ENCODE measurements at regions not wholly inside any gene's neighbourhood (a gene's known extent, or its start where the extent isn't known, plus 50 kb on each side); places are given as distances from the start of the nearest gene placed in this dataset.

DNA sequence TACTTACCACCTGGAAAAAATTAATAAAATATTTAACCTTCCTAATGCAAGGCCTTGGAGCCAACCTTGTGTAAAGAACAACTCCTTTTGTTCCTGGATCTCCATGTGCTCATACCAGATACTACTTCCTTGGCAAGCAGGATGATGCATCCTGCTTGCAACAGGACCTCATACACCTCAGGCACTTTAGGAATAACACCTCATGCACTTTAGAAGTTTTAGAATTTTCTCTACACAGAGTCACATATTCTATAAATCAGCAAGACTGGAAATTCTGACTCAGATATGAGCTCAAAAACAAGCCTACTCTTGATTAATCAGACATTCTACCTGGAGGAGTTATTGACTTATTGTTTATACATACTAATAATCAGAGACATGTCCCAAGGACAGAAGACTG, 209.6 kb upstream of the CDH10 start:
- DNase-seq (ENCODE audit: low read depth), result no peak
- in situ Hi-C loops (cut with HindIII; ENCODE audit: low pct_unique_long_range_greater_than_20kb, low sequenced_read_pairs), result no loop called here

DNA sequence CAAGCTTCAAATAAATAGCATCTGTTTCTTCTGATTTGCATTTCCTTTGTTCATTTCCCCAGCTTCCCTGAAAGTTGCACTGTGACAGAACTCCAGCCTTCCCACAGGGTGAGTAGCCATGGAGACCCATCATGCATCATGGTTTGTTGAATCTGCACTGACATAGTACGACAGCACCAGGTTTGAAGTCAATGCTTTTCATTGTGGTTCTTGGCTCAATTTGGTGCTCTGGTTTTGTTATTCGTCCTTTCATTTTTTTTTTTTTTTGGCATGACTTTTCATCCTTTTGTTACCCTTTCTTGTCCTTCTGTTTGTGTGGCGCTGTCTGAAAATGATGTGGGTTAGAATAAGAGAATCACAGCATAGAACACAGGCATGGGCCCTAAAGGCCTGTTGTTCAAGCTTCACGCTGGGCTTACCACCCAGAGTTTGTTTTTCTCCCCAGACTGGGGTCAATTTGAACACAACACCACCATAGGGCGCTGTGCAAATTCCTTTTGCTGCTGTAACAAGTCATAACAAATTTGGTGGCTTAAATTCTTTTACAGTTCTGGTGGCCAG, 206.2 kb upstream of the CDH10 start:
- in situ Hi-C loops (cut with HindIII; ENCODE audit: low pct_unique_long_range_greater_than_20kb, low sequenced_read_pairs), result no loop called here
- DNase-seq (ENCODE audit: low read depth), result no peak

DNA sequence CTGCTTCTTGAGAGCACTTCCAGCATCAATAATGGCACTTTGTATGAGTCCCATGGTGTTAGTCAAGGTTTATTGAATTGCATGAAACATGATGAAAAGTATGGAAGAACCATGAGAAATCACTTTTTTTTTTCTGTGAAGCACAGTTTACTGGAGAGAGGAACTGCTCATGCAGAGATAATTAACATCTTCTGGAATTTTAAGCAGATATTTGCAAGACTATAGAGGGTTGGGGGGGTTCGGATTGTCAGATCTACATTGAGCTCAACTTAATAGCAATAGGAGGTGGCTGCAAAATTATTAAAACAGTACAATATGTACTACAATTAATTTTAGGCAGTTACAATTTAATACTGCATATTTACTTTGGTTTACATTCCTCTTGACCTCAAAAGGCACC, 204.4 kb upstream of the CDH10 start:
- in situ Hi-C loops (cut with HindIII; ENCODE audit: low pct_unique_long_range_greater_than_20kb, low sequenced_read_pairs), result no loop called here
- no peak for DNase-seq (ENCODE audit: low read depth)

DNA sequence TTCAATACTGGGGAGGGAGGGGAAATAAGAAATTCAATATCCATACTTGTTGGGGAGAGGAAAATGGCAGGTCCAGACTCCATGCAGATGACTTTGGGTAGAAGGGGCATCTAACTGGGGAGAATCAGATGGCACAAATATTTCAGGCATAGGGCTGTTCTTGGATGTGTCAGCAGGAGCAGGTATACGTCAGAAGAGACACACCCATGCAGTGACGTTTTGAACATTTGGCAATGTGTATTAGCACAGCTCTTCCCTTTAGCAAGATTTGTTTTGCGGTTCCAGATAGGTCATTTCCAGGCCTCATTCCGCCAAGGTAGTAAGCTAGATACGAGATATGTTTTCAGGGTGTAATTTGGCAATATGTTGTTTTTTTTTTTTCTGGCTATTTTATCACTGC, 187.2 kb upstream of the CDH10 start:
- DNase-seq (ENCODE audit: low read depth), result no peak
- in situ Hi-C loops (cut with HindIII; ENCODE audit: low pct_unique_long_range_greater_than_20kb, low sequenced_read_pairs), result no loop called here

DNA sequence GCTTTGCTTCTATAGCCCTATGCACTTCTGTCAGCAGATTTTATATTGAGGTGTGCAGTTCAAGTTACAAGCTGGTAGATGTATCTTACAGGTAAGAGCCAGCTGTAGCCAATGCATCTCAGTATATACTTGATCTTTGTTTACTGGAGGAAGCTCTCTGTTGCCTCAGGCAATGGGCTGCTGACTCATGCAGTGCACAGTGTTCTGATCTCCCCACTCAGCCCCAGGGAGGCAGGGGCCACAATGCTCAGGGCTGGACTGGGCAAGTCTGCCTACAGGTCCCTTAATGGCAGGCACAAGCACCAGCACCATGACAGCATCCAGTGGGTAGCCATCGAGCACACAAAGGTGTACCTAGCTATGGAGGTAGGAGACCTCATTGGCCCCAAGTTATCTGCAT, 178.8 kb upstream of the CDH10 start:
- in situ Hi-C loops (cut with HindIII; ENCODE audit: low pct_unique_long_range_greater_than_20kb, low sequenced_read_pairs), result no loop called here
- peak; percentile 7 for DNase-seq (ENCODE audit: low read depth)

DNA sequence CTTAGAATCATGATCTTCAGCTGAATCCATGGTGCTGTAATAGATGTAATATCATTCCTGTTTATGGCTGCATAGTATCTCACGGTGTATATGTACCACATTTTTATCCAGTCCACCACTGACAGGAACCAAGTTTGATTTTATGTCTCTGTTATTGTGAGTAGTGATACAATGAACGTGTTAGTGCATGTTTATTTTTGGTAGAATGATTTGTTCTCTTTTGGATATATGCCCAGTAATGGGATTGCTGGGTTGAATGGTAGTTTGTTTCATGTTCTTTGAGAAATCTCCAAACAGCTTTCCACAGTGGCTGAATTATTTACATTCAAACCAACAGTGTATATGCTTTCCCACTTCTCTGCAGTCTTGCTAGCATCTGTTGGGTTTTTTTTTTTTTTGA, 175.1 kb upstream of the CDH10 start:
- DNase-seq (ENCODE audit: low read depth), result no peak
- in situ Hi-C loops (cut with HindIII; ENCODE audit: low pct_unique_long_range_greater_than_20kb, low sequenced_read_pairs), result no loop called here

DNA sequence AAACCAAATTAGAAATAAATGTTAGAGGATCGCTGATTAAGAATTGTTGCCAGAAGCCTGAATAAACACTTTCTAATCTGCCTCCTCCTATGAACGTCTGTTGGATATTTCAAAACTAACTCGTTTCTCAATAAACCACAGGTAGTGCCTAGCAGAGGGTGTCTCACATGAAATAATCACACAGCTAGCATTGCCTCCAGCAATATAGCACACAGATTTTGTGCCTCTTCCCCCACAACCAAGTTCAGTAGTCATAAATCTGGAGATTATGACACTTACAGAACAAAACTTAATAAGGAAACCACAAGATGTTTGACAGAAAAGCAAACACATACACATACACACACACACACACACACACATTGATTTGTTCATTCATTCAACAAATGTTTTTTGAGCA, 173.2 kb upstream of the CDH10 start:
- in situ Hi-C loops (cut with HindIII; ENCODE audit: low pct_unique_long_range_greater_than_20kb, low sequenced_read_pairs), result no loop called here
- DNase-seq (ENCODE audit: low read depth), result no peak

DNA sequence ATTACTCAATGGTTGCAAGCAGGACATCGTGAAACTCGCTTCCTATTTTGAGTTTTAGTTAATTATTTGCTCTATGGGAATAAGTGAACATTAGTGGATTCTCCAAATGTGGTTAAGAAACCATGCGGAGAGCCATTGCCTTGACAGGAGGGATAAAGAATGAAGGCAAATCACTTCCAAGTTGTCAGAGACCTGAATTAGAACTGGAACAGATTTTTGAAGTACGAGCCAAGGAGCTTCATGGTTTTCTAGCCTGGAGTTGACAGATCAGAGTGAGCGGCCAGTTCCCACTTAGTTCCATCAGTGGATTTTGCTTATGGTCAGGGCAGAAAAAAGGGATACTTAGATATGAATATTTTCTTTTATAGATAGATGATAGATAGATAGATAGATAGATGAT, 171.4 kb upstream of the CDH10 start:
- no peak for DNase-seq (ENCODE audit: low read depth)
- in situ Hi-C loops (cut with HindIII; ENCODE audit: low pct_unique_long_range_greater_than_20kb, low sequenced_read_pairs), result no loop called here

DNA sequence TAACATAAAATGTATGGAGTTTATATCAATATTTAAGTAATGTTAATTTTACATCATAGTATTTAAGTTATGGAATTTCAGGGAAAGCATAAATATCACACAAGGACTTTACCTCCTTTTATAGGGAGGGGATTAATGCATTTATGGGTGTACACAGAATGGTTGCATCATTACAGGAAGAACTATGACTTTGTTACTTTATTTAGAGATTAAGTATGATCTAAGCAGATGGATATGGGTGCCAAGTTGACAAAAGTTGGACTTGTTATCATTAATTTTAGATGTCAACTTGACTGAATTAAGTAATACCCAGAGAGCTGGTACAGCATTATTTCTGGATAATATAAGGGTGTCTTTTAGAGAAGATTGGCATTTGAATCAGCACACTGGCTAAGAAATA, 160.5 kb upstream of the CDH10 start:
- no peak for DNase-seq (ENCODE audit: low read depth)
- in situ Hi-C loops (cut with HindIII; ENCODE audit: low pct_unique_long_range_greater_than_20kb, low sequenced_read_pairs), result no loop called here

DNA sequence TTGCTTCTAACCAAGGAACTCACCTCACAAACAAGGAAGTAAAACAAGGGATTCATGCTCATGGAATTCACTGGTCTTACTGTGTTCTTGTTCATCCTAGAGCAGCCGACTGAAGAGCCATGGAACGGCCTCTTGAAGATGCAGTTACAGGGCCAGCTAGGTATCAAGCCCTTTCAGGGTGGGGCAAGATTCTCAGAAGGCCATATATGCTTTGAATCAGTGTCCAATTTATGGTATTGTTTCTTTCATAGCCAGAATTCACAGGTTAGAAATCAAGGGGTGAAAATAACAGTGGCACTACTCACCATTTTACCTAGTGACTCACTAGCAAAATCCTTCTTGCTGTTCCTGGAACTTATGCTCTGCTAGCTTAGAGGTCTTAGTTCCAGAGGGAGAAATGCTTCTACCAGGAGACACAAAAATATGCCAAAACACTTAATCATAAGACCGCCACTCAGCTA, 159.5 kb upstream of the CDH10 start:
- DNase-seq (ENCODE audit: low read depth), result no peak

DNA sequence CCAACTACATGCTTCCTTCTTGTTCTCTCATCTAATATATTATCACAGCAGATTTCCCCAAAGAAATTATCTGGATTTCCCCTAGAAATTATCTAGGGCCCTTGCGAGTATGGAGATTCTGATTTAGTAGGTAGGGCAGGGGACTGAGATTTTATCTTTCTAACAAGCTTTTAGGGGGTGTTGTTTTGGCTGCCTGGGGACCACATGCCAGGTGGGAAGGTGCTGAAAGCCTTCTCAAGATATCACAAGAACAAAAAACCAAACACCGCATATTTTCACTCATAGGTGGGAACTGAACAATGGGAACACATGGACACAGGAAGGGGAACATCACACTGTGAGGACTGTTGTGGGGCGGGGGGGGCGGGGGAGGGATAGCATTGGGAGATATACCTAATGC, 146.5 kb upstream of the CDH10 start:
- DNase-seq (ENCODE audit: low read depth), result no peak
- in situ Hi-C loops (cut with HindIII; ENCODE audit: low pct_unique_long_range_greater_than_20kb, low sequenced_read_pairs), result no loop called here

More for the DNA sequence above, 159.5 kb upstream of the CDH10 start:
- in situ Hi-C loops (cut with HindIII; ENCODE audit: low pct_unique_long_range_greater_than_20kb, low sequenced_read_pairs), result no loop called here

DNA sequence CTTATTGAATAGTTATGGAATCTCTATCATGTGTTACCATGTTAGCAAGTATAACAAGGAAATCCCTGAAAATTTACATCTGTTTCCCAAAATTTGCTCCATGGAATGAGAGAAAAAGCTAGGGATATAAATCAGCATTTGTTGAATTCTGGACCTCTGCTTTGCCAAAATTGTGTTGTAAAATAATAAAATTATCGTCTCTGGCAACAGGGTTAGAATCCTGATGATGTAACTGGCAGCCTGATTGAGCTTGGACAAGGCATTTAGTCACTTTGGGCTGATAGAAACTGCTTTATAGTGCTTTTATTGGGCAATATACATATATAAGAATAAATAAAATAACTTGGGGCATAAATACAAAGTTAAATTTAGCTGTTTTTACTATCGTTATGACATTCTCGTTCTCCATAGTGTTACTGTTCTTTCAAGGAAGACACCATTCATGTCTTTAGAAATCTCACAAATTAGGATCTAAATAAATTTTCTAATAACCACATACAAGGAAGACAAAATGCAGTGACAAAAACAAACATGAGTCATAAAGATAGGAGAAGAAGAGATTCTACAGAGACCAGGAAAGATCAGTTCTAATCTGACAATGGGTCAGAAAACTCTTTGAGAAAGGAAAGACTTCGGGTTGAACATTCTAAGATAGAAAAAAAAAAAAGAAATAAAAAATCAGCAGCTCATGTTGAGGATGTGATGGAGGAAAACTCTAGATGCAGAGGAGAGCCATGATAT, 145.0 kb upstream of the CDH10 start:
- no peak for DNase-seq (ENCODE audit: low read depth)

DNA sequence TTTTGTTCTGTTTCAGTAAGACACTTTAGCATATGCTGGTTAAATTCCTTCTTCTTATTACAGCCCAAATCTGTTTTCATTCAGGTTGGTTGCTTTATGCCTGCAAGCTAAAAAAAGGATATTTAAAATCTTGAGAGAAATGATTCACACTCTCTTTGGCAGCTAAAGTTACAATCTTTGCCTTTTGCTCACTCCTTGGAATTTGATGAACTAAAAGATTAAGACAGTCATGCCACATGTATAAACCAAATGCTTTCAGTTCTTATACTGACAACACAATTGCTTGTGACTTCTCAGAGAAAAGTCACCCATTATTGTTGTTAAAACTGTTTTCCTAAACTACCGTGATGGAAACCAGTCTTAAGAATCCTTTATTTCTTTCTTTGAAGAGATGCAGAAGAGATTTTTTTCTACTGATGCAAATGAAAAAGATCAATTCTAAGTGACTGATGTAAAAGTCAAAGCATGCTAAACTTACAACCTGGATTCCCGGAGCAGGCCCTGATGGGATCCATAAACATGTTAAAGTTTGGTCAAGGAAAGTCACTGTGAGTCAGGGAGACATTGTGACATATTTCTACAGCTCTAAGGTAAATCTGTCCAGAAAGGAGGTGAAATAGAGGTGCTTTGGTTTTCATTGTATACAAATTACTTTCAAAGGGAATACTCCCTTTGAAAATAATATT, 144.2 kb upstream of the CDH10 start:
- in situ Hi-C loops (cut with HindIII; ENCODE audit: low pct_unique_long_range_greater_than_20kb, low sequenced_read_pairs), result no loop called here
- peak; percentile 55 for DNase-seq (ENCODE audit: low read depth)

More for the DNA sequence above, 145.0 kb upstream of the CDH10 start:
- in situ Hi-C loops (cut with HindIII; ENCODE audit: low pct_unique_long_range_greater_than_20kb, low sequenced_read_pairs), result no loop called here

DNA sequence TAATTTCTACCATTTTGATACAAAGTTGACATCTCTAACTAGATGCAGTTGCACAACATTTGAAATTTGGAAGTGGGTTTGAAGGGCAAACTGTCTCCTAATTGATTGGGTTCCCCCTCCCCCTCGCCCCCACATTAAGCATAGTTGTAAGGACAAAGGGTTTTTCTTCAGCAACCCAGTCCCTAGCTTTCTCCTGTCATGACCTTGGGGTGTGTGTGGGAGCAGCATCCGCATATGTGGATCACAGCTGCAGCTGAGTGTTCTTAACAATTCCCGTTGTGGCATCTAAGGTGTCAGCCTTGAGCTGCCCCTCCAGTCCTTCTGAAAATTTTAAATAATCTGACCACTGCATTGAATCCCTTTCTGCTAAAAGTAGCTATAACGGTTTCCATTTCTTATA, 141.3 kb upstream of the CDH10 start:
- no peak for DNase-seq (ENCODE audit: low read depth)
- in situ Hi-C loops (cut with HindIII; ENCODE audit: low pct_unique_long_range_greater_than_20kb, low sequenced_read_pairs), result no loop called here

DNA sequence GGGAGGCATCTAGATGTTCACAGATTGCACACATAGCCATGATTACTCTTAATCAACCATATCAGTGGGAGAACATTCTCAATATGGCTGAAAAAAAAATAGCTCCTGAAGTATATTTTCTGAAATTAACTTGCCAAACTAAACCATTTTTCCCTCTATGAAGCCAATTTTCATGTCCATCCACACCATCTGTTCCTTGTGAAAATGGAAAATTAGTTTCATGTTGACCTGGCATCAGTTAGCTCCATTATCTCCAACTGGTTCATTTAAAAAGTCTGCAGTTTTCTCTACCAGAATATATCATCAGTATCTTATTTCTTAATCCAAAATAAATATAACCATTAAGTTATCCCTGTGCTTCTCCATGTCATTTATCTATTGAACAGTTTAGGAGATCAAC, 138.8 kb upstream of the CDH10 start:
- in situ Hi-C loops (cut with HindIII; ENCODE audit: low pct_unique_long_range_greater_than_20kb, low sequenced_read_pairs), result no loop called here
- DNase-seq (ENCODE audit: low read depth), result no peak

DNA sequence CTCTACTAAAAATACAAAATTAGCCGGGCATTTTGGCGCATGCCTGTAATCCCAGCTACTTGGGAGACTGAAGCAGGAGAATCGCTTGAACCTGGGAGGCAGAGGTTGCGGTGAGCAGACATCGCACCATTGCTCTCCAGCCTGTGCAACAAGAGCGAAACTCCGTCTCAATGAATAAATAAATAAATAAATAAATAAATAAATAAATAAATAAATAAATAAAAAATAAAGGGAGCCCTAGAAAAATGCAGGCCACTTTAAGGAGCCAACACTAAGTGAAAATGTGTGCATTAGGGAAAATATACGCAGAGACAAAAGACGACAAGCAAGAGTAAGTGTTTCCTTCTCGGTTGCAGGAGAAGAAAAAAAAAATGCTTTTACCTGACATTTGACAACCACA, 132.6 kb upstream of the CDH10 start:
- DNase-seq (ENCODE audit: low read depth), result no peak
- in situ Hi-C loops (cut with HindIII; ENCODE audit: low pct_unique_long_range_greater_than_20kb, low sequenced_read_pairs), result no loop called here

DNA sequence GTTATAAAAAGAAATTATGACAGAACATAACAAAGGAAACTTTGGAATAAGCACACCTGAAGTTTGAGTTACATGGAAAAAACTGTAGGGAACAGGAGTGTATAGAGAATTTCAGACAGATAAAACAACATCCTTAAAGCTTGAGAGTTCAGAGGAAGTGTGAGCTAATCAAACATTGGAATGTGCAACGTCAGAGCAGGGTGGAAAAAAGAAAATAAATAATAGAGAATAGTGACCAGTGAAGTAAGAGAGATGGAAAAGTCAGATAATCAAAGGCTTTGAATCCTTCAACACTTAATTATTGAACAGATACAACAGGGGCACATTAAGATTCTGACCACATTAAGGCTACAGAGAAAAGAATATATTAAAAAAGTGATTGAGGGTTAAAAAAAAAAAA, 128.5 kb upstream of the CDH10 start:
- DNase-seq (ENCODE audit: low read depth), result peak; percentile 67
- in situ Hi-C loops (cut with HindIII; ENCODE audit: low pct_unique_long_range_greater_than_20kb, low sequenced_read_pairs), result no loop called here

DNA sequence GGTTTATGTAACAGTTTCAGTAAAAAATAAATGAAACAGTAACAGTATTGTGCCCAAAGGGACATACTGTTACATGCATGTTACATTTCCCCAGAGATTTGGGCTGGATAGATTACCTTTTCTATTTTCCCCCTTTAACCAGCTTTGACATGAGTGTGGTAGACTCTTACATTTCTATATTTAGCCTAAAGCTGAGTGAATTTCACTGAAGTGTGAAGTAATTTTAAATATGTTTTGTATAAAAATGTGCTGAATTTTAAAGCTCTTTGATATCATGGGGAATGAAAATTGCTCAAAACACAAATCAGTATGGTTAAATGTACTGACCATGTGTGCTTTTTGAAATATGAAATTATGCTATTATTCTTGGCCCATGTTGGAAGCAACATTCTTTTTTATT, 122.3 kb upstream of the CDH10 start:
- DNase-seq (ENCODE audit: low read depth), result no peak
- in situ Hi-C loops (cut with HindIII; ENCODE audit: low pct_unique_long_range_greater_than_20kb, low sequenced_read_pairs), result no loop called here

DNA sequence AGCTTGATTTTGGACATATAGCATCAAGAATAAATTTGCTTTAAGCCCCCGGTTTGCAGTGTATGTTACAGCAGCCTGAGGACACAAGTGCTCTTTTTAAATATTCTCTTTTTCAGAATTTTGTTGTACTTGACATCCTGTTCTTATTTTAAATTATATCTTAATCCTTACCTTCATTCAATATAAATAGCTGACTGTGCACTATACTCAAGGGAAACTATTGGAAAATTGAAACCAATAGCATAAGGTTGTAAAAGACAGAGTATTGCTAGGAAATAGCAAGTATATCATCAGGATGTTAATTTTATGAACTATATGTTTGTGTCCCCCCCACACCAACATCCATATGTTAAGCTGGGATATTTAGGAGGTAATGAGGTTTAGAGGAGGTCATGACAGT, 120.4 kb upstream of the CDH10 start:
- in situ Hi-C loops (cut with HindIII; ENCODE audit: low pct_unique_long_range_greater_than_20kb, low sequenced_read_pairs), result no loop called here
- DNase-seq (ENCODE audit: low read depth), result no peak

DNA sequence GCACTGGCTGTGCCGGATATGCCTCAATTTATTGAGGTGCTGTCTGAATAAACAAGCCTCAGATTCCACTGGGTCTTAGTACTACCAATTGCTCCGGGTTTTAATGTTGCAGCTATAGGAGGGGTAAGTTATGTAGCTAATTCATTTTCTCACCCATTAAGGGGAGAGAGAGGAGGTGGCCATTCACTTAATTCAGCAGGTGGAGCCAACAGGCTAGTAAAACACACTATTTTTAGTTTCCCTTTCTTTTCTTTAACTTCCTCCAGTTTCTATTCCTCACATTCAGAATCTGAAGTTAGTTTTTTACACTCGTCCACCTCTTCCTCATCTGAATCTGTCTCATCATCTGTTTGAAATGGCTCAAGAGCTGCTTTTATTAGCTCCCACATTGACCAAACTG, 105.6 kb upstream of the CDH10 start:
- no peak for DNase-seq (ENCODE audit: low read depth)
- in situ Hi-C loops (cut with HindIII; ENCODE audit: low pct_unique_long_range_greater_than_20kb, low sequenced_read_pairs), result no loop called here
